ENCODE measurements at regions not wholly inside any gene's neighbourhood (a gene's known extent, or its start where the extent isn't known, plus 50 kb on each side); places are given as distances from the start of the nearest gene placed in this dataset.

DNA sequence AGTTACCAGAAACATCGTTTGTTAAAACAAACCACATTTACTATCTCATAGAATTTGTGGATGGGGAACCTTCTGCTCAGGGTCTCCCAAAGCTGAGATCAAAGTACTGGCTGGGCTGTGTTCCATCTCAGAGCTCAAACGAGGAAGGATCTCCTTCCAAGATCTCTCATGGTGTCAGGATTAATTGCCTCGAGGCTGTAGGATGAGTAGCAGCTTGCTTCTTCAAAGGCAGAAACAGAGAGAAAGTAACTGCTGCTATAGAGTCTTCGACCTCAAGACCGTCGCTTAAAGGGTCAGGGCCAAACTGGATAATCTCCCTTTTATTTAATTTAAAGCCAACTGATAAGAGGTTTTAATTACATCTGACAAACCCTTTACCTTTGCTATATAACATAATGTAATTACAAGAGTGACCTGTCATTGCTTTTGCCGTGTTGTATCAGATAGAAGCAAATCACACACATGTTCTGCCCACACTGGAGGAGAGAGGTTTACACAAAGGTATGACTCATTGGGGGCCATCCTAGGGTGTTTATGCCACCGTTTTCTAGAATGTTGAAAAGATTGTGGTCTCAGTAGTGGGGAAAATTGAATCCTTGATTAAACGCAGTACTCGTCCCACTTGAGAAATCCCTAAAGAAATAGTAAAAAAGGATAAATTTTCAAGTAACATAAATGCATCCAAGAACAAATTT lies 868.8 kb upstream of the TMEM132C start:
- no peaks in the 10 kb centered on the region for H3K9me2 ChIP-seq (ENCODE audit: low read depth, low read length)
- no peaks in the 10 kb centered on the region for H3F3A ChIP-seq (ENCODE audit: insufficient read depth, low read length)
- H3K9me3 ChIP-seq (ENCODE audit: low read length) = no peaks in the 10 kb centered on the region
- no peak overlapping the region for H3K9ac ChIP-seq (ENCODE audit: low read length)
- no peak overlapping the region for H3K27ac ChIP-seq (ENCODE audit: low read depth, low read length, poor library complexity, severe bottlenecking)
- H3K4me1 ChIP-seq (ENCODE audit: insufficient read depth, low read length, severe bottlenecking) = no peaks in the 10 kb centered on the region
- H4K20me1 ChIP-seq (ENCODE audit: insufficient read depth, low read length) = no peaks in the 10 kb centered on the region
- H3K79me2 ChIP-seq (ENCODE audit: insufficient read depth, low read length) = no peaks in the 10 kb centered on the region
- H3K27me3 ChIP-seq (ENCODE audit: insufficient read depth, low read length) = no peaks in the 10 kb centered on the region
- no peak overlapping the region for H3K4me3 ChIP-seq (ENCODE audit: low read depth, low read length, poor library complexity, severe bottlenecking)
- no peaks in the 10 kb centered on the region for H3K36me3 ChIP-seq (ENCODE audit: insufficient read depth, low read length)
- no peak for TF ChIP-seq EZH2 (IDR thresholded peaks at IDR 0.05; ENCODE audit: borderline replicate concordance, low read length)
- TF ChIP-seq, protein P1, sequence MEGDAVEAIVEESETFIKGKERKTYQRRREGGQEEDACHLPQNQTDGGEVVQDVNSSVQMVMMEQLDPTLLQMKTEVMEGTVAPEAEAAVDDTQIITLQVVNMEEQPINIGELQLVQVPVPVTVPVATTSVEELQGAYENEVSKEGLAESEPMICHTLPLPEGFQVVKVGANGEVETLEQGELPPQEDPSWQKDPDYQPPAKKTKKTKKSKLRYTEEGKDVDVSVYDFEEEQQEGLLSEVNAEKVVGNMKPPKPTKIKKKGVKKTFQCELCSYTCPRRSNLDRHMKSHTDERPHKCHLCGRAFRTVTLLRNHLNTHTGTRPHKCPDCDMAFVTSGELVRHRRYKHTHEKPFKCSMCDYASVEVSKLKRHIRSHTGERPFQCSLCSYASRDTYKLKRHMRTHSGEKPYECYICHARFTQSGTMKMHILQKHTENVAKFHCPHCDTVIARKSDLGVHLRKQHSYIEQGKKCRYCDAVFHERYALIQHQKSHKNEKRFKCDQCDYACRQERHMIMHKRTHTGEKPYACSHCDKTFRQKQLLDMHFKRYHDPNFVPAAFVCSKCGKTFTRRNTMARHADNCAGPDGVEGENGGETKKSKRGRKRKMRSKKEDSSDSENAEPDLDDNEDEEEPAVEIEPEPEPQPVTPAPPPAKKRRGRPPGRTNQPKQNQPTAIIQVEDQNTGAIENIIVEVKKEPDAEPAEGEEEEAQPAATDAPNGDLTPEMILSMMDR (IDR thresholded peaks at IDR 0.05; ENCODE audit: low read length) = no peak
- no peak overlapping the region for H3K4me2 ChIP-seq (ENCODE audit: low read length)
- no peak overlapping the region for H2AFZ ChIP-seq (ENCODE audit: low read length)

DNA sequence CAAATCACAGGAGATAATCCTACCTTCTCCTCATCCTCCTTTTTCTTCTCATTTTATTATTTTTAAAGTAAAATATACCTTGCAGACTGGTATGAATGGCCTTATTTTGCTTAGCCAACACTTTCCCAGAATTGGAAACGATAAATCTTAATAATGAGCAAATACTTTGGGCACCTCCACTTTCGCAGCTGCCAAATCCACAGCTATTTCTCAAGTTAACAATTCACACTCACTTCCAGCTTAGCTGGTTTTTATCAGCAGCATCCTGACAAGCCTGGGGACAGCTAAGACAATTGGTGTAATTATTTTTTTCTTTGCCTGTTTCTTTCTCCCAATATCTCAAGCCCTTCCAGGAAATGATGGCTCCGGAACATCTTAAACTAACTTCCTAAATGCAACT lies 867.5 kb upstream of the TMEM132C start:
- Histone ChIP-seq H3K9me2 (ENCODE audit: low read depth, low read length) (no peaks in the 10 kb centered on the region), H3K4me3 (ENCODE audit: low read depth, low read length, poor library complexity, severe bottlenecking) (no peak overlapping the region), H3K27ac (ENCODE audit: low read depth, low read length, poor library complexity, severe bottlenecking) (no peak overlapping the region), H2AFZ (ENCODE audit: low read length) (no peak overlapping the region), H3K36me3 (ENCODE audit: insufficient read depth, low read length) (no peaks in the 10 kb centered on the region), H3K9ac (ENCODE audit: low read length) (no peak overlapping the region), H3K4me2 (ENCODE audit: low read length) (no peak overlapping the region), H3K4me1 (ENCODE audit: insufficient read depth, low read length, severe bottlenecking) (no peaks in the 10 kb centered on the region), H3K9me3 (ENCODE audit: low read length) (no peaks in the 10 kb centered on the region), H3K27me3 (ENCODE audit: insufficient read depth, low read length) (no peaks in the 10 kb centered on the region), H3F3A (ENCODE audit: insufficient read depth, low read length) (no peaks in the 10 kb centered on the region), H4K20me1 (ENCODE audit: insufficient read depth, low read length) (no peaks in the 10 kb centered on the region), H3K79me2 (ENCODE audit: insufficient read depth, low read length) (no peaks in the 10 kb centered on the region)
- no peak for TF ChIP-seq EZH2 (IDR thresholded peaks at IDR 0.05; ENCODE audit: borderline replicate concordance, low read length)
- TF ChIP-seq, protein P1 (IDR thresholded peaks at IDR 0.05; ENCODE audit: low read length) = no peak

DNA sequence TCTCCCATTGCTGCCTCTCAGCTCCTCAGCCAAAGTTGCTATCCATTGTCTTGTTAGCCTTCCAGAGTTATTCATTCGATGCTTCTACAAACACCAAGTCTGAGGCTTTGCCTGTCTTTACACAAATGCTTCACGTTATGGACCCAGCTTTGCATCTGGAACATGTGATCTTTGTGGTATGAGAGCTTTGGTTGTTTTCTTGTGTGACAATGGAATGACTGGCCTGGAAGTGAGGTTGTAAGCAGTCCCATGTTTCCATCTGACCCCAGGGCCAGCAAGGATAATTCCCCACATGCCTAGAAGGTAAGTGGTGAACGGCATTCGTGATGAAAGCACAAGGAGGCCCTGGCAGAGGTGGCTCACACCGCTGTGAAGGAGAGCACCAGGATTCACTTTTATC lies 866.7 kb upstream of the TMEM132C start:
- no peak overlapping the region for H2AFZ ChIP-seq (ENCODE audit: low read length)
- TF ChIP-seq EZH2 (IDR thresholded peaks at IDR 0.05; ENCODE audit: borderline replicate concordance, low read length) = no peak
- TF ChIP-seq, protein P1 (IDR thresholded peaks at IDR 0.05; ENCODE audit: low read length) = no peak
- H3K27ac ChIP-seq (ENCODE audit: low read depth, low read length, poor library complexity, severe bottlenecking) = no peak overlapping the region

More for the DNA sequence above, 866.7 kb upstream of the TMEM132C start:
- Histone ChIP-seq H3K4me1 (ENCODE audit: insufficient read depth, low read length, severe bottlenecking) (no peaks in the 10 kb centered on the region), H3K36me3 (ENCODE audit: insufficient read depth, low read length) (no peaks in the 10 kb centered on the region), H3K4me3 (ENCODE audit: low read depth, low read length, poor library complexity, severe bottlenecking) (no peak overlapping the region), H3K79me2 (ENCODE audit: insufficient read depth, low read length) (no peaks in the 10 kb centered on the region), H3F3A (ENCODE audit: insufficient read depth, low read length) (no peaks in the 10 kb centered on the region), H4K20me1 (ENCODE audit: insufficient read depth, low read length) (no peaks in the 10 kb centered on the region), H3K4me2 (ENCODE audit: low read length) (no peak overlapping the region), H3K9me2 (ENCODE audit: low read depth, low read length) (no peaks in the 10 kb centered on the region), H3K9me3 (ENCODE audit: low read length) (no peaks in the 10 kb centered on the region), H3K9ac (ENCODE audit: low read length) (no peak overlapping the region), H3K27me3 (ENCODE audit: insufficient read depth, low read length) (no peaks in the 10 kb centered on the region)
